HUES64 (cell line): ENCODE measurements at regions not wholly inside any gene's neighbourhood (a gene's known extent, or its start where the extent isn't known, plus 50 kb on each side); places are given as distances from the start of the nearest gene placed in this dataset.
"Not testable (repeated sequence)": the region's sequence is repeated elsewhere in the genome, so short reads cannot be mapped to it uniquely, and the experiment has no call there.

Source experiments
- H3K27ac ChIP-seq: 2 replicates; pipeline ENCODE4 v1.7.0; 2013; ENCODE audit warnings: low read depth, low read length, inconsistent platforms
- H3K27me3 ChIP-seq: 2 replicates; pipeline ENCODE4 v1.6.1; 2013; ENCODE audit warnings: mild to moderate bottlenecking, low read length; ENCODE audit not compliant: insufficient read depth
- H3K36me3 ChIP-seq: 2 replicates; pipeline ENCODE4 v1.6.1; 2013; ENCODE audit warnings: mild to moderate bottlenecking, low read length; ENCODE audit not compliant: insufficient read depth
- H3K4me1 ChIP-seq: 2 replicates; pipeline ENCODE4 v1.6.1; 2013; ENCODE audit warnings: mild to moderate bottlenecking, low read length, moderate library complexity; ENCODE audit not compliant: insufficient read depth
- H3K4me3 ChIP-seq: 2 replicates; pipeline ENCODE4 v1.5.1; 2013; ENCODE audit warnings: mild to moderate bottlenecking, low read length, moderate library complexity
- H3K9ac ChIP-seq: 2 replicates; pipeline ENCODE4 v1.6.1; 2013; ENCODE audit warnings: mild to moderate bottlenecking, low read depth, low read length
- H3K9me3 ChIP-seq: 2 replicates; pipeline ENCODE4 v1.6.1; 2013; ENCODE audit warnings: low read depth, low read length; ENCODE audit not compliant: insufficient read depth
- WGBS: fragments of 150-250, 120-280 bp; methylation state at CpG from one replicate; pipeline ENCODE4 v1.1.7; 2013; ENCODE audit warnings: missing lambda C conversion rate; 5-methylcytosine and 5-hydroxymethylcytosine counted together

- not testable (repeated sequence) for H3K9ac ChIP-seq, H3K27ac ChIP-seq, H3K4me1 ChIP-seq, H3K36me3 ChIP-seq, H3K4me3 ChIP-seq, H3K27me3 ChIP-seq
- WGBS, result 70% methylated on average over 7 of the region's 7 CpGs
- peaks cover 74% of the 10 kb centered on the region for H3K9me3 ChIP-seq
Measured at GRCh38 chr11:48803955-48804354, 179.7 kb downstream of the TRIM51G start.
